ENCODE measurements at regions not wholly inside any gene's neighbourhood (a gene's known extent, or its start where the extent isn't known, plus 50 kb on each side); places are given as distances from the start of the nearest gene placed in this dataset.

DNA sequence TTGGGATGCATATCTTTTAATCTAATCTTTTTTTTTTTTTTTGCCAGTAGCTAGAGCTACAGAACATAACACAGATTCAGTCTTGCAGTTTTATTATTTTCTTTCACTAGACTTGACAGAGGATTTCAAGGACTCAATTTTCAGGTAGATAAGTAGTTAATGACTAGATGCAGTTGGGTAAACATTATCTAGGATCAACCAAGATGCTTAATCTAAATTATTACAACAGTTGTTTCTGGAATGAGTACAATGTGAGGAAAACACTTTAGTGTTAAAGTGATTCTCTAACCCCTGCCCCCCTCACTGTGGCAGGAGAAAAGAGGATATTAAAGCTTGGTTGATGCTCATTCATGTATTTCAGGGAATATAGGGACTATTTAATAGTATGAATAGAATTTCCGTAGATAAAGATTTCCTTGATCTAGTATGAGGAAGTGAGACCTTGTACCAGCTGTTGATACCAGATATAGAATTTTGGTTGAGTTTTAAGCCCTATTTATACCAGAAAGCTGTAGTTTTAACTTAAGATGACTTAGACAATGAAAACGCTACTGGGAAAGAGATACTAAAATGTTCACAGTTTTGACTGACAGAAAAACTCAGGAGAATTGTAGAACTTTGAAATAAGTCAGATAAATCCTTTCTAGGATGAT lies 389.0 kb upstream of the C2CD4B start:
- no peak for DNase-seq

GRCh38 chr15:62558640-62559380 lies 393.7 kb upstream of the C2CD4B start:
- peak; percentile 67 for DNase-seq

- DNase-seq: no peak
These were observed 394.3 kb upstream of the C2CD4B start for GRCh38 chr15:62559381-62559733.

DNA sequence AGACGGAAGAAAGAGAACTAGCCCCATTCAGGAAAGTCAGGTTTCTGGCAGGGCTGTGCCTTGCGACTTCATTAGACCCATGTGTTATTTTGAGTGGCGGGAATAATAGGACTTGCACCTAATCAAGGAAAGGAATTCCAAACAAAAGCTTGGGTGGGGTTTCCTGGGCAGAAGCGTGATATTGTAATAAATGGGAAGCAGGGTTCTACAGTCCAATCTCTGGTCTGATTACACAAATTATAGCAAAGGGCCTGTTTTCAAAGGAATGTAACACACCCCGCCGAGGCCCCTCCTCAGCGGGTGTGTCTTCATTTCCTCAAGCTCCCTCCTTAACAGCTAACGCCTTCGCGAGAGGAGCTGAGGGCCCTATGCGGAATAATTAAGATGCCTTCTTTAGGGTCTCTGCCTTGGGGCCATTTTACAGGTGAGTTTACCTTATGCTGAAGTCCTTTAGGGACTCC lies 396.0 kb upstream of the C2CD4B start:
- no peak for DNase-seq

GRCh38 chr15:62561571-62561970 lies 396.5 kb upstream of the C2CD4B start:
- no peak for DNase-seq

DNA sequence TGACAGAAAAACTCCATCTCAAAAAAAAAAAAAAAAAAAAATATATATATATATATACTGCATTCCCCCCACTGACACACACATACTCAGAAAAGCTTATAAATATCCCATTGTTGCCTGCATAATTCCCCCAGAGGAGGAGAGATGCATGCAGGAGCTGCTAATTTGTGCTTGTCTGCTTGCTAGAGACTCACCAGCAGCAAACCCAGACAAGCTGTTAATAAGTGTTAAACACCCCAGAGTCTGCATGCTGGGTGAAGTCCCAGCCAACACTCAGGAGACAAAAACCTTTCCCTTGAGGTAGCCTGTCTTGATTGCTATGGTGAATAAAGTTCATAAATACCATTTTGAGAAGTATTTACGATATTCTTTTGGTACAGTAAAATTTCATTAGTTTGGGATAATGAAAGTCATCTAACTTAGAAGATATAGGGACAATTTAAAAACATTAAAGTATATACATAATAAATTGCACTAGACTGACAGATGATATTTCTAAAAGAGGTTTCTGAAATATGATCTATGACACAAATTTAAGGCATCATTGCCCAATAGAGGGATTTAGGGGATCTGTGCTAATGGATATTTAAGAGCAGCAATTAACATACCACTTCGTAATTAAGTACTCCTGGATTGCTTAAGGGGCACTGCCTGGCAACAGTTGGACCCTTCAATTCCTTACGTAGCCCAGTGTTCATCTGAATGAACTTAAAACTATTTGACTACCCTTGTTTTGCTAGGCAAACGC lies 400.0 kb upstream of the C2CD4B start:
- no peak for DNase-seq

DNA sequence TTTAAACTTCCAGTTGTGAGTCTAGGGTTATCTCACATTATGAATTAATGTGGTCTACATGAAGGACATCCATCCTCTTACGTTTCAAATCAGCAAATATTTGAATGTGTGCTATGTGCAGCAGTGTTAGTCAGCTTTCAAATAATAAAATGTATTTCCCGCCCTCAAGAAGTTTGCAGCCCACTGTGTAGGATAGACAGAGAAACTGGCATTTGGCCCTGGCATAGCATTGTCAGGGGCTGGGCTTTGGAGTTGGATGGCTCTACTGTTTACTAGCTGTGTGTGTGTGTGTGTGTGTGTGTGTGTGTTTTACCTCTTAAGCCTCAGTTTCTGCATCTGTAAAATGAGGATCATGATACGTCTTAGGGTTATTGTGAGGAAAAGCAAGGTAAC lies 400.5 kb upstream of the C2CD4B start:
- DNase-seq: no peak

GRCh38 chr15:62566248-62566647 lies 401.2 kb upstream of the C2CD4B start:
- no peak for DNase-seq

- no peak for DNase-seq
These were observed 402.4 kb upstream of the C2CD4B start for GRCh38 chr15:62567501-62567900.

DNA sequence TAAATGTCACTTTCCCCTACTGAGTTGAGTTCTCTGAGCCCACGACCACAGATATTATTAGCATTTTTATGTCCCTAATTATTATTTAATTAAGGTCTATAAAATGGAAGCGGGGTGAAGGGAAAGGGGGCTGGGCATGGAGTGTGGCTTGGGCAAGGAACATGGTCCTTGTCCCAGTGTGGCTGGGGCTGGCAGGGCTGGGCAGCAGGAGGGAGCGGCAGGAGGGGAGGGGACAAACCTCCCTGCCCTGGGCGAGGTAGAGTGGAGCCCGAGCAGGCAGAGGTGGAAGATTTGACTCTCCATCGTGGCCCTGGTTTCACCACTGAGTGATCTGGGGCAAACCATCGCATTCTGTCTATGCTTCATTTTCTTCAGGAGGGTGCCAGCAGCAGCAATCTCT lies 402.9 kb upstream of the C2CD4B start:
- no peak for DNase-seq

GRCh38 chr15:62568702-62569101 lies 403.6 kb upstream of the C2CD4B start:
- DNase-seq: no peak

- no peak for DNase-seq
These were observed 404.6 kb upstream of the C2CD4B start for GRCh38 chr15:62569460-62570404.

GRCh38 chr15:62570405-62570783 lies 405.3 kb upstream of the C2CD4B start:
- no peak for DNase-seq

- DNase-seq: no peak
These were observed 406.0 kb upstream of the C2CD4B start for GRCh38 chr15:62571072-62571471.

DNA sequence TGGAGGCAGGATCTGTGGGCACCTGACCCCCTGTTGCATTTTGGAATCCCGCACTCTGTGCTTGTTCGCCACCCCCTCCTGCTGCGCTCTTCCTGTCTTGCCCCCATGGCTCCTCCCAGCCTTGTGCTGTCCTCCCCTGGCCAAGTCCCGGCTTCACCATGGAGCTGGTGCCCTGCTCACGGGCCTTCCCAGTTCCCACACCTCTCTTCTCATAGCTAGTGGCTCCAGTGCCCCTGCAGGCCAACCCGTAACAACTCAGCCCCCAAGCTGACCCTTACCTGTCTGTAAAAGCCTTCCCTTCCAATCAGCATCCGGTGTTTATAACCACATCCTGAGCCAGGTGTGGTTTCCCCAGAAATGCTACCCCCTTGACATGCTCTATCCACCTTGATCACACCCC lies 407.7 kb upstream of the C2CD4B start:
- no peak for DNase-seq

GRCh38 chr15:62573876-62574275 lies 408.8 kb upstream of the C2CD4B start:
- DNase-seq: no peak

GRCh38 chr15:62578546-62578945 lies 413.5 kb upstream of the C2CD4B start:
- no peak for DNase-seq

DNA sequence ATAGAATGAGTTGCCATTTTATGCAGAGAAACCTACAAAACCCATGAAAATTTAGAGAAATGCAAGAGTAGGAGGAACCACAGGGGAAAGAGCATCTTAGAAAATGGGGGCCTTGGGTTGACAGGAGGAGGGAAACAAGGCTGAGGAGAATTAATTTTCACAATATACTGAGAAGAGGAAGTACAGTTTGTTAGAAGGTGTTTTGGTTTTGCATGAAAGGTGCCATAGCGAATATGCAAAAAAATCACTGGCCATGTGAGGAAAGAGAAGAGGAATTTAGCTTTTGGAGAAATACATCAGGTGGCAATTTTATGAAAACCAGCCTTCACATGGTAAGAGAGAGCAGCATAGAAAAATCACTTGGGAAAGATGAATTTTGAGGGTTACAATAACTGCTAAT lies 413.9 kb upstream of the C2CD4B start:
- DNase-seq: no peak

GRCh38 chr15:62579842-62580241 lies 414.8 kb upstream of the C2CD4B start:
- DNase-seq: no peak

GRCh38 chr15:62582580-62582979 lies 417.5 kb upstream of the C2CD4B start:
- no peak for DNase-seq

- DNase-seq: no peak
These were observed 419.5 kb upstream of the C2CD4B start for GRCh38 chr15:62584301-62585235.

Data from hindlimb muscle (tissue), 1 donor.